ENCODE measurements at regions not wholly inside any gene's neighbourhood (a gene's known extent, or its start where the extent isn't known, plus 50 kb on each side); places are given as distances from the start of the nearest gene placed in this dataset.

DNA sequence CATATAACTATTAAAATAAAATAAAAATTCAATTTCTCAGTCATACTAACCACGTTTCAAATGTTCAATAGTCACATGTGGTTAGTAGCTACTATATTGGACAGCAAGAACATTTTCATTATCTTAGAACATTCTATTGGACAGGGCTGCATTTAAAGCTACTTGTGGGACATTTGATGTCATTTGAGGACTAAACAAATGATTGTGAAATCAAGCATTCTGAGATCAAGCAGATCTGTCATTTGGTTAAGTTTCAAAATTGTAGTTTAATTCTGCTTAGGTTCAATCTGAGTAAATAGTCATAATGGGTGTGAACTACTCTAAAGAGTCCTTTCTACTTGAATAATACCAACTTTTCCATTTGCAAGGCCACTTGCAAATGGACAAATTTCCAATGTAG, 226.9 kb upstream of the C9orf72 start:
- H3K9me3 ChIP-seq (ENCODE audit: control insufficient read depth, insufficient read depth, low read depth, low read length) = no peaks in the 10 kb centered on the region
- ChIA-PET POLR2A (no interaction called here), CTCF (no interaction called here)
- intact Hi-C loops (cut with micrococcal nuclease; ENCODE audit: unreplicated experiment) = no loop called here
- H3K4me1 ChIP-seq (ENCODE audit: control insufficient read depth, insufficient read depth, low read length) = no peaks in the 10 kb centered on the region
- no peak overlapping the region for H3K4me3 ChIP-seq (ENCODE audit: low read depth in 2 of 2, low read length in 2 of 2)
- in situ Hi-C loops (cut with HindIII; ENCODE audit: low pct_unique_long_range_greater_than_20kb, low sequenced_read_pairs) = no loop called here
- H3K27me3 ChIP-seq (ENCODE audit: control insufficient read depth, insufficient read depth, low read length) = no peaks in the 10 kb centered on the region
- no peak overlapping the region for H3K27ac ChIP-seq (ENCODE audit: low read length)
- TF ChIP-seq POLR2AphosphoS5 (IDR thresholded peaks at IDR 0.05; ENCODE audit: low read depth, low read length) = no peak
- TF ChIP-seq SIN3A (IDR thresholded peaks at IDR 0.05; ENCODE audit: borderline replicate concordance, insufficient read depth, low read depth, low read length) = no peak
- no peak for TF ChIP-seq TCF7L2 (IDR thresholded peaks at IDR 0.05; ENCODE audit: low read depth, low read length)
- TF ChIP-seq, protein P1, sequence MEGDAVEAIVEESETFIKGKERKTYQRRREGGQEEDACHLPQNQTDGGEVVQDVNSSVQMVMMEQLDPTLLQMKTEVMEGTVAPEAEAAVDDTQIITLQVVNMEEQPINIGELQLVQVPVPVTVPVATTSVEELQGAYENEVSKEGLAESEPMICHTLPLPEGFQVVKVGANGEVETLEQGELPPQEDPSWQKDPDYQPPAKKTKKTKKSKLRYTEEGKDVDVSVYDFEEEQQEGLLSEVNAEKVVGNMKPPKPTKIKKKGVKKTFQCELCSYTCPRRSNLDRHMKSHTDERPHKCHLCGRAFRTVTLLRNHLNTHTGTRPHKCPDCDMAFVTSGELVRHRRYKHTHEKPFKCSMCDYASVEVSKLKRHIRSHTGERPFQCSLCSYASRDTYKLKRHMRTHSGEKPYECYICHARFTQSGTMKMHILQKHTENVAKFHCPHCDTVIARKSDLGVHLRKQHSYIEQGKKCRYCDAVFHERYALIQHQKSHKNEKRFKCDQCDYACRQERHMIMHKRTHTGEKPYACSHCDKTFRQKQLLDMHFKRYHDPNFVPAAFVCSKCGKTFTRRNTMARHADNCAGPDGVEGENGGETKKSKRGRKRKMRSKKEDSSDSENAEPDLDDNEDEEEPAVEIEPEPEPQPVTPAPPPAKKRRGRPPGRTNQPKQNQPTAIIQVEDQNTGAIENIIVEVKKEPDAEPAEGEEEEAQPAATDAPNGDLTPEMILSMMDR (IDR thresholded peaks at IDR 0.05) = no peak
- TF ChIP-seq, protein P2, sequence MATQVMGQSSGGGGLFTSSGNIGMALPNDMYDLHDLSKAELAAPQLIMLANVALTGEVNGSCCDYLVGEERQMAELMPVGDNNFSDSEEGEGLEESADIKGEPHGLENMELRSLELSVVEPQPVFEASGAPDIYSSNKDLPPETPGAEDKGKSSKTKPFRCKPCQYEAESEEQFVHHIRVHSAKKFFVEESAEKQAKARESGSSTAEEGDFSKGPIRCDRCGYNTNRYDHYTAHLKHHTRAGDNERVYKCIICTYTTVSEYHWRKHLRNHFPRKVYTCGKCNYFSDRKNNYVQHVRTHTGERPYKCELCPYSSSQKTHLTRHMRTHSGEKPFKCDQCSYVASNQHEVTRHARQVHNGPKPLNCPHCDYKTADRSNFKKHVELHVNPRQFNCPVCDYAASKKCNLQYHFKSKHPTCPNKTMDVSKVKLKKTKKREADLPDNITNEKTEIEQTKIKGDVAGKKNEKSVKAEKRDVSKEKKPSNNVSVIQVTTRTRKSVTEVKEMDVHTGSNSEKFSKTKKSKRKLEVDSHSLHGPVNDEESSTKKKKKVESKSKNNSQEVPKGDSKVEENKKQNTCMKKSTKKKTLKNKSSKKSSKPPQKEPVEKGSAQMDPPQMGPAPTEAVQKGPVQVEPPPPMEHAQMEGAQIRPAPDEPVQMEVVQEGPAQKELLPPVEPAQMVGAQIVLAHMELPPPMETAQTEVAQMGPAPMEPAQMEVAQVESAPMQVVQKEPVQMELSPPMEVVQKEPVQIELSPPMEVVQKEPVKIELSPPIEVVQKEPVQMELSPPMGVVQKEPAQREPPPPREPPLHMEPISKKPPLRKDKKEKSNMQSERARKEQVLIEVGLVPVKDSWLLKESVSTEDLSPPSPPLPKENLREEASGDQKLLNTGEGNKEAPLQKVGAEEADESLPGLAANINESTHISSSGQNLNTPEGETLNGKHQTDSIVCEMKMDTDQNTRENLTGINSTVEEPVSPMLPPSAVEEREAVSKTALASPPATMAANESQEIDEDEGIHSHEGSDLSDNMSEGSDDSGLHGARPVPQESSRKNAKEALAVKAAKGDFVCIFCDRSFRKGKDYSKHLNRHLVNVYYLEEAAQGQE (IDR thresholded peaks at IDR 0.05; ENCODE audit: insufficient read depth in 1 of 2, low read depth in 2 of 2, low read length in 1 of 2) = no peak
- no TSS peak for BruUV-seq (replicated peaks)
- DNase-seq (ENCODE audit: low read depth, low spot score) (no peak), ATAC-seq (no peak)
- no peaks in the 10 kb centered on the region for H3K36me3 ChIP-seq (ENCODE audit: control insufficient read depth, insufficient read depth, low read length)

DNA sequence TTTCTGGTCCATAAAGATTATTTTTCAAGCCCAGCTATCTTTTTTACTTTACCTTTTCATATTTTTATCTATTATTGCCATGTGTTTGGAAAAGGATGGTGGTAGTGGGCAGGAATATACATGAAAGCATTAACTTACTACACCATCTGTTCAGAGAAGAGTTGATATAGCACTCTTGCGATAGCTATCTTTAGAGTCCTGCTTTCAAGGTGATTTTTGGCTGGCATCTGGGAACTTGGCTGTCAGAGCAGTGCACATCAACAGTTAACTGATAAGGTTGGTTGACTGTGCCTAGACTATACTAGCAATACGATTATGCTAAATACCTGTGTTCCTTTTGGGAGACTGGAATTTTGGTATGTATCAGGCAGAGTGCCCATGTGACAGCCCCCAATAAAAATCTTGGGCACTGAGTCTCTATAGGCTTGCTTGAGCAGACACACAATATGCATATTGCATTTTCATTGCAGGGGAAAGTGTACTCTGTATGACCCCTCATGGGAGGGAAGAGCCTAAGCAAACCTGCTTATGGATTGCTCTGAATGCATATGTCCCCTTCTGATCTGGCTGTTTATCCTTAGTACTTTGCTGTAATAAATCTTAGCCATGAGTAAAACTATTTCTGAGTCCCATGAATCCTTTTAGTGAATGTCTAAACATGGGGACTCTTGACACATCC, 227.6 kb upstream of the C9orf72 start:
- no TSS peak for BruUV-seq (replicated peaks)

More for the DNA sequence above, 227.6 kb upstream of the C9orf72 start:
- no peak overlapping the region for H3K4me3 ChIP-seq (ENCODE audit: low read depth in 2 of 2, low read length in 2 of 2)
- POLR2A ChIA-PET = no interaction called here
- intact Hi-C loops (cut with micrococcal nuclease; ENCODE audit: unreplicated experiment) (no loop called here), in situ Hi-C loops (cut with HindIII; ENCODE audit: low pct_unique_long_range_greater_than_20kb, low sequenced_read_pairs) (no loop called here)
- H3K27me3 ChIP-seq (ENCODE audit: control insufficient read depth, insufficient read depth, low read length) = no peaks in the 10 kb centered on the region
- no peak for ATAC-seq
- no peaks in the 10 kb centered on the region for H3K9me3 ChIP-seq (ENCODE audit: control insufficient read depth, insufficient read depth, low read depth, low read length)
- H3K36me3 ChIP-seq (ENCODE audit: control insufficient read depth, insufficient read depth, low read length) = no peaks in the 10 kb centered on the region
- TF ChIP-seq, protein P2 (IDR thresholded peaks at IDR 0.05; ENCODE audit: insufficient read depth in 1 of 2, low read depth in 2 of 2, low read length in 1 of 2) = no peak
- TF ChIP-seq, protein P1 (IDR thresholded peaks at IDR 0.05) = no peak
- TF ChIP-seq SIN3A (IDR thresholded peaks at IDR 0.05; ENCODE audit: borderline replicate concordance, insufficient read depth, low read depth, low read length) (no peak), TCF7L2 (IDR thresholded peaks at IDR 0.05; ENCODE audit: low read depth, low read length) (no peak), POLR2AphosphoS5 (IDR thresholded peaks at IDR 0.05; ENCODE audit: low read depth, low read length) (no peak)
- no peak for DNase-seq (ENCODE audit: low read depth, low spot score)
- H3K27ac ChIP-seq (ENCODE audit: low read length) = no peak overlapping the region
- H3K4me1 ChIP-seq (ENCODE audit: control insufficient read depth, insufficient read depth, low read length) = no peaks in the 10 kb centered on the region
- CTCF ChIA-PET = no interaction called here
